ENCODE measurements at regions not wholly inside any gene's neighbourhood (a gene's known extent, or its start where the extent isn't known, plus 50 kb on each side); places are given as distances from the start of the nearest gene placed in this dataset.

- TF ChIP-seq, protein P1, sequence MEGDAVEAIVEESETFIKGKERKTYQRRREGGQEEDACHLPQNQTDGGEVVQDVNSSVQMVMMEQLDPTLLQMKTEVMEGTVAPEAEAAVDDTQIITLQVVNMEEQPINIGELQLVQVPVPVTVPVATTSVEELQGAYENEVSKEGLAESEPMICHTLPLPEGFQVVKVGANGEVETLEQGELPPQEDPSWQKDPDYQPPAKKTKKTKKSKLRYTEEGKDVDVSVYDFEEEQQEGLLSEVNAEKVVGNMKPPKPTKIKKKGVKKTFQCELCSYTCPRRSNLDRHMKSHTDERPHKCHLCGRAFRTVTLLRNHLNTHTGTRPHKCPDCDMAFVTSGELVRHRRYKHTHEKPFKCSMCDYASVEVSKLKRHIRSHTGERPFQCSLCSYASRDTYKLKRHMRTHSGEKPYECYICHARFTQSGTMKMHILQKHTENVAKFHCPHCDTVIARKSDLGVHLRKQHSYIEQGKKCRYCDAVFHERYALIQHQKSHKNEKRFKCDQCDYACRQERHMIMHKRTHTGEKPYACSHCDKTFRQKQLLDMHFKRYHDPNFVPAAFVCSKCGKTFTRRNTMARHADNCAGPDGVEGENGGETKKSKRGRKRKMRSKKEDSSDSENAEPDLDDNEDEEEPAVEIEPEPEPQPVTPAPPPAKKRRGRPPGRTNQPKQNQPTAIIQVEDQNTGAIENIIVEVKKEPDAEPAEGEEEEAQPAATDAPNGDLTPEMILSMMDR (IDR thresholded peaks at IDR 0.05): no peak
- TF ChIP-seq POLR2A (IDR thresholded peaks at IDR 0.05) (no peak), EP300 (IDR thresholded peaks at IDR 0.05) (peak in 1 of 2 donors; percentile 81)
Observed at GRCh38 chr20:11995805-11996567, 78.3 kb downstream of the BTBD3 start.

All from tibial nerve (tissue), 4 donors.